Testis (tissue), 2 donors: ENCODE measurements at regions not wholly inside any gene's neighbourhood (a gene's known extent, or its start where the extent isn't known, plus 50 kb on each side); places are given as distances from the start of the nearest gene placed in this dataset.

Experiments used
- POLR2A ChIP-seq: fragments of 450-650 bp; IDR thresholded peaks from one replicate; pipeline ENCODE4 v1.6.1; 2017; ENCODE audit warnings: antibody characterized with exemption, mild to moderate bottlenecking, moderate library complexity
- TF ChIP-seq, protein P1 (sequence below), 3 experiments: fragments of 450-650 bp in 2 of 3; fragments of 200-600 bp in 1 of 3; sonication (generic) in 1 of 3; IDR thresholded peaks; one replicate each; pipeline ENCODE4 v1.5.1; 2016 to 2019; ENCODE audit warnings: antibody characterized with exemption in 3 of 3, mild to moderate bottlenecking in 2 of 3, moderate library complexity in 1 of 3

GRCh38 chr14:87829543-87829942 lies 163.4 kb downstream of the GALC start:
- TF ChIP-seq, protein P1, sequence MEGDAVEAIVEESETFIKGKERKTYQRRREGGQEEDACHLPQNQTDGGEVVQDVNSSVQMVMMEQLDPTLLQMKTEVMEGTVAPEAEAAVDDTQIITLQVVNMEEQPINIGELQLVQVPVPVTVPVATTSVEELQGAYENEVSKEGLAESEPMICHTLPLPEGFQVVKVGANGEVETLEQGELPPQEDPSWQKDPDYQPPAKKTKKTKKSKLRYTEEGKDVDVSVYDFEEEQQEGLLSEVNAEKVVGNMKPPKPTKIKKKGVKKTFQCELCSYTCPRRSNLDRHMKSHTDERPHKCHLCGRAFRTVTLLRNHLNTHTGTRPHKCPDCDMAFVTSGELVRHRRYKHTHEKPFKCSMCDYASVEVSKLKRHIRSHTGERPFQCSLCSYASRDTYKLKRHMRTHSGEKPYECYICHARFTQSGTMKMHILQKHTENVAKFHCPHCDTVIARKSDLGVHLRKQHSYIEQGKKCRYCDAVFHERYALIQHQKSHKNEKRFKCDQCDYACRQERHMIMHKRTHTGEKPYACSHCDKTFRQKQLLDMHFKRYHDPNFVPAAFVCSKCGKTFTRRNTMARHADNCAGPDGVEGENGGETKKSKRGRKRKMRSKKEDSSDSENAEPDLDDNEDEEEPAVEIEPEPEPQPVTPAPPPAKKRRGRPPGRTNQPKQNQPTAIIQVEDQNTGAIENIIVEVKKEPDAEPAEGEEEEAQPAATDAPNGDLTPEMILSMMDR (IDR thresholded peaks at IDR 0.05): no peak
- TF ChIP-seq POLR2A: no peak
